ENCODE measurements at regions not wholly inside any gene's neighbourhood (a gene's known extent, or its start where the extent isn't known, plus 50 kb on each side); places are given as distances from the start of the nearest gene placed in this dataset.

DNA sequence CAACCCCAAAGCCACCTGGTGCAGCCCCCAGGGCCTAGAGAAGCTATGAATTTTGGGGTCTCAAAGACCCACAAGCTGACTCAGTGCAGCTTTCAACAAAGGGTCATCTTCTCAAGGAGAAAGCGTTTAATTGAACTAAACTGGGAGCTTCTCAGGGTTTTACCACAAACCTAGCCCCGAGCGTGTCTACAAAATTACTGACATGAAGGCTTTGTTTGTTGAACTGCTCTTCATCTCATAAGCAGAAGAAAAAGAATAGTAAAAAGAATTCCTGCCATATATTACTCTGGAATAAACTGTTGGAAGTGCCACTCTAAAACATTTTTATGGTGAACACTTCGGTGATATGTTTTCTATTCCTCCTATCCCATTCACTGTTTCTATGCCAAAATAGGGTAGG, 50.8 kb upstream of the INCENP start:
- no peak overlapping the region for H3K4me3 Mint-ChIP-seq
- H3K9me3 Mint-ChIP-seq: no peaks in the 10 kb centered on the region
- no peaks in the 10 kb centered on the region for H3K36me3 Mint-ChIP-seq (ENCODE audit: low read depth)
- CTCF ChIA-PET: interaction anchor here (1.3 to 2.2 kb wide), 3 partner anchors 9 to 174 kb away, joined by 3 to 24 read pairs (median 9); no protein-coding TSS in a partner anchor
- DNase-seq (no peak), ATAC-seq (no peak)
- H3K27ac Mint-ChIP-seq: no peak overlapping the region
- peaks cover 5% of the 10 kb centered on the region for H3K27me3 Mint-ChIP-seq
- H3K4me1 Mint-ChIP-seq (ENCODE audit: low read depth): peaks cover 4% of the 10 kb centered on the region
- intact Hi-C loops (cut with micrococcal nuclease): no loop called here
- POLR2A ChIA-PET: no interaction called here
- TF ChIP-seq, protein P1, sequence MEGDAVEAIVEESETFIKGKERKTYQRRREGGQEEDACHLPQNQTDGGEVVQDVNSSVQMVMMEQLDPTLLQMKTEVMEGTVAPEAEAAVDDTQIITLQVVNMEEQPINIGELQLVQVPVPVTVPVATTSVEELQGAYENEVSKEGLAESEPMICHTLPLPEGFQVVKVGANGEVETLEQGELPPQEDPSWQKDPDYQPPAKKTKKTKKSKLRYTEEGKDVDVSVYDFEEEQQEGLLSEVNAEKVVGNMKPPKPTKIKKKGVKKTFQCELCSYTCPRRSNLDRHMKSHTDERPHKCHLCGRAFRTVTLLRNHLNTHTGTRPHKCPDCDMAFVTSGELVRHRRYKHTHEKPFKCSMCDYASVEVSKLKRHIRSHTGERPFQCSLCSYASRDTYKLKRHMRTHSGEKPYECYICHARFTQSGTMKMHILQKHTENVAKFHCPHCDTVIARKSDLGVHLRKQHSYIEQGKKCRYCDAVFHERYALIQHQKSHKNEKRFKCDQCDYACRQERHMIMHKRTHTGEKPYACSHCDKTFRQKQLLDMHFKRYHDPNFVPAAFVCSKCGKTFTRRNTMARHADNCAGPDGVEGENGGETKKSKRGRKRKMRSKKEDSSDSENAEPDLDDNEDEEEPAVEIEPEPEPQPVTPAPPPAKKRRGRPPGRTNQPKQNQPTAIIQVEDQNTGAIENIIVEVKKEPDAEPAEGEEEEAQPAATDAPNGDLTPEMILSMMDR (IDR thresholded peaks at IDR 0.05): no peak

DNA sequence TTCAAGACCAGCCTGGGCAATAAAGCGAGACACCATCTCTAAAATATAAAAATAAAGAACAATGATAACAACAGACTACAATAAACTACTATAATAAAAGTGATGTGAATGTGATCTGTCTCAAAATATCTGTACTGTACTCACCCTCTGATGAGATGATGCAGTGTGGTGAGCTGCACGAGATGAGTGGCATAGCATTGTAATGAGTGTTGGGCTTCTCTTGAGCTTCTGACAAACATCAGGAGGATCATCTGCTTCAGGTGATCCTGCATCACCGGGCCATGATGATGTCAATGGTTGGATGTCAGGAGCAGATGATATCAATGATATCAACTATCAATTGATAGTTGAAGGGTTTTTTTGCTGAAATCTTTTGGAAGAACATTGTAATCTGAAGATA, 52.4 kb upstream of the INCENP start:
- POLR2A ChIA-PET: interaction anchor here (1.1 kb wide), 1 partner anchor 46 kb away, joined by 3 read pairs; no protein-coding TSS in a partner anchor
- TF ChIP-seq, protein P1 (IDR thresholded peaks at IDR 0.05): no peak
- Mint-ChIP-seq H3K9me3 (no peaks in the 10 kb centered on the region), H3K27me3 (peaks cover 5% of the 10 kb centered on the region), H3K4me3 (no peak overlapping the region), H3K4me1 (ENCODE audit: low read depth) (peaks cover 4% of the 10 kb centered on the region), H3K27ac (no peak overlapping the region), H3K36me3 (ENCODE audit: low read depth) (no peaks in the 10 kb centered on the region)
- ATAC-seq (no peak), DNase-seq (no peak)
- CTCF ChIA-PET: no interaction called here
- intact Hi-C loops (cut with micrococcal nuclease): no loop called here

DNA sequence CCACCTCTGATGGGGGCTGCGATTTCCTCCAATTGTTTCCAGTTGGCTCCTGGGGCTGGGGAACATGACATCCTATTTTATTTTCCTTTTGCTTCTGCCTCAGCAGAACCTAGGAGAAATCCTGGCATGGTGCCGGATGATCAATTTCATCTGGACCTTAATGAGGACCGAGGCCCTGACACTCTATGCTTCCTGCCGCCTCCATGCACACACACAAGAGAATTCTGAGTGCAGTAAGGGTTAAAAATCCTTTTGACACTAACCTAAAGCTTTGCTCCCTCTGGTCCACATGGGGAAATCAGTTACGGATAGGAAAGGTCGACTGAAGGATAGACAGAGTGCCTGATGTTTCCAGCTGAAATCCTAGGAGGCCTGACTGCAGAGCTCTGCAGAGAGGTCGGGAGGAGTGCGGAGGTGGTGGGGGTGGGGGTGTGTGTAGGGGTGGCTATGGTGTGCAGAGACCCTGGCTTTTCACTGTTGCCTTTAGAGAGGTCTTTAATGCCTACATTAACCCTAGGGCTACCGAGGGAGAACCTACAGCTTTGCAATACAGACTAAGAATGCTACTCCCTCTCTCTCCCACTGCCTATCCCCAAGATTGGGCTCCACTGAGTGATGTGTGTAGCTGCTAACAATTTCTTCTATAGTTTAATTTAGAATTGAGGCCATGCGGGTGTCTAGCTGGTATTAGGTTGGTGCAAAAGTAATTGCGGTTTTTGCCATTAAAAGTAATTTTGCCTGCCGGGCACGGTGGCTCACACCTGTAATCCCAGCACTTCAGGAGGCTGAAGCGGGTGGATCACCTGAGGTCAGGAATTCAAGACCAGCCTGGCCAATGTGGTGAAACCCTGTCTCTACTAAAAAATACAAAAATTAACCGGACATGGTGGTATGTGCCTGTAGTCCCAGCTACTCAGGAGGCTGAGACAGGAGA, 53.6 kb upstream of the INCENP start:
- Mint-ChIP-seq H3K27ac (no peak overlapping the region), H3K9me3 (no peaks in the 10 kb centered on the region), H3K27me3 (peaks cover 5% of the 10 kb centered on the region), H3K4me1 (ENCODE audit: low read depth) (peaks cover 4% of the 10 kb centered on the region), H3K36me3 (ENCODE audit: low read depth) (no peaks in the 10 kb centered on the region), H3K4me3 (no peak overlapping the region)
- TF ChIP-seq, protein P1 (IDR thresholded peaks at IDR 0.05): no peak
- ChIA-PET CTCF (interaction anchor here (1.1 to 9.4 kb wide), 2 partner anchors 12 to 172 kb away, joined by 4 to 52 read pairs; no protein-coding TSS in a partner anchor), POLR2A (no interaction called here)
- intact Hi-C loops (cut with micrococcal nuclease): no loop called here
- no peak for ATAC-seq
- no peak for DNase-seq

DNA sequence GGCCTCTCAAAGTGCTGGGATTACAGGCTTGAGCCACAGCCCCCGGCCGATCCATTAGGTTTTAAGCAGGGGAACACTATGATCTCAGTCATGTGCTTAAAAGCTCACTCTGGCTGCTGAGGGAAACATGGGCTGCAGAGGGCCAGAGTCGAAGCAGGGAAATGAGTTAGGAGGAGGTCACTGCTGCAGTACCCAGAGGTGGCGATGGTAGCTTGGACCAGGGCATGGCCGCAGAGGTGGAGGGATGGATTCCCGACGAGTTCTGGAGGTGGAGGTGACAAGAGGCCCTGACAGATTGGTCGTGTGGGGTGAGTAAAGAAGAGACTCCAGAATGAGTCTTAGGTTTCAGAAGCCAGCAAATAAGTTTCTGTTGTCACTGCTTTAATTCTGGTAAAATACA, 54.4 kb upstream of the INCENP start:
- ATAC-seq (no peak), DNase-seq (no peak)
- peaks cover 5% of the 10 kb centered on the region for H3K27me3 Mint-ChIP-seq
- CTCF ChIA-PET: interaction anchor here (1.1 to 9.4 kb wide), 2 partner anchors 12 to 171 kb away, joined by 4 to 52 read pairs; no protein-coding TSS in a partner anchor
- intact Hi-C loops (cut with micrococcal nuclease): no loop called here
- no peak overlapping the region for H3K4me3 Mint-ChIP-seq
- TF ChIP-seq, protein P1 (IDR thresholded peaks at IDR 0.05): no peak
- no peaks in the 10 kb centered on the region for H3K36me3 Mint-ChIP-seq (ENCODE audit: low read depth)
- H3K27ac Mint-ChIP-seq: no peak overlapping the region
- H3K9me3 Mint-ChIP-seq: no peaks in the 10 kb centered on the region
- POLR2A ChIA-PET: interaction anchor here (0.6 kb wide), 1 partner anchor 115 kb away, joined by 3 read pairs; no protein-coding TSS in a partner anchor
- H3K4me1 Mint-ChIP-seq (ENCODE audit: low read depth): peaks cover 4% of the 10 kb centered on the region

DNA sequence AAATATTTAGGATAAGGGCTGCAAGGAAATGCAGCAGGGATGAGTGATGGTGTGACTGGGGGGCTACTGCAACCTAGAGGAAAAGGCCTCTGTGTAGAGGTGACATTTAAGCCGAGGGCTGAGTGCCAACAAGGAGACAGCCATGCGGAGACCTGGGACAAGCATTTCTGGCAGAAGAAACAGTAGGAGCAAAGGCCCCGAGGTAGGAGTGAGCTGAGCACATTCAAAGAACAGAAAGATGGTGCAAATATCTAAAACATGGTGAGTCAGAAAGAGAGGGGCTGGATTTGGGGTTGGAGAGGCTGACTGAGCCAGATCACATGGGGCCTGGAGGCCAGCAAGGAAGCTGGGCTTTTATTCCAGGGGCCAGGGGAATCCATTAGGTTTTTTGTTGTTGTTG, 55.1 kb upstream of the INCENP start:
- ChIA-PET POLR2A (interaction anchor here (0.6 to 1.1 kb wide), 2 partner anchors 13 to 114 kb away, joined by 3 read pairs; no protein-coding TSS in a partner anchor), CTCF (interaction anchor here (1.1 to 9.4 kb wide), 2 partner anchors 13 to 170 kb away, joined by 4 to 52 read pairs; no protein-coding TSS in a partner anchor)
- Mint-ChIP-seq H3K27me3 (peaks cover 5% of the 10 kb centered on the region), H3K4me3 (no peak overlapping the region), H3K4me1 (ENCODE audit: low read depth) (peaks cover 4% of the 10 kb centered on the region), H3K9me3 (no peaks in the 10 kb centered on the region), H3K36me3 (ENCODE audit: low read depth) (no peaks in the 10 kb centered on the region), H3K27ac (no peak overlapping the region)
- ATAC-seq: no peak
- TF ChIP-seq, protein P1 (IDR thresholded peaks at IDR 0.05): no peak
- intact Hi-C loops (cut with micrococcal nuclease): no loop called here
- no peak for DNase-seq
